Stimulated activated CD4-positive, alpha-beta T cell treated with anti-CD3 and anti-CD28 coated beads, Interleukin-2, amount 100 ng/mL, for 4 hours (primary cell): ENCODE measurements at regions not wholly inside any gene's neighbourhood (a gene's known extent, or its start where the extent isn't known, plus 50 kb on each side); places are given as distances from the start of the nearest gene placed in this dataset.

Source experiments
- DNase-seq: peaks from one replicate; pipeline ENCODE4 v3.0.0-alpha.2; 2020; ENCODE audit warnings: low read depth

DNA sequence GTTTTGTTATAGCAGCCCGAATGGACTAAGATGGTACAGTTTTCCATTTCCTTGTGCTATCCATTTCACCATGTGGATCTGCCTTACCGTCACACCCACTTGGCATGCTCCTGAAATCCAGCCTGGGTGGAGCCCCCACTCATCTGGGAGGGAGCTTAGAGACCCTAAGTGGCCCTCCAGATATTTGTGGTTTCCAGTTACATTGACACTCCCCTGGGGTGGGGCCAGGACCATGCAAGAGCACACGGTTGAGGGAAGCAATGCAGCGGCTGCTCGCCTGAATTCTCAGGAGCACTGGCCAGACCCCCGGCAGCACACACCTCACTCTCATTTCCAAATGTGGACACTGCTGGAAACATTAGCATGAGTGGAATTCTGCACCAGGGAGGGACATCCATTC, 231.1 kb downstream of the UTP18 start:
- DNase-seq: no peak

DNA sequence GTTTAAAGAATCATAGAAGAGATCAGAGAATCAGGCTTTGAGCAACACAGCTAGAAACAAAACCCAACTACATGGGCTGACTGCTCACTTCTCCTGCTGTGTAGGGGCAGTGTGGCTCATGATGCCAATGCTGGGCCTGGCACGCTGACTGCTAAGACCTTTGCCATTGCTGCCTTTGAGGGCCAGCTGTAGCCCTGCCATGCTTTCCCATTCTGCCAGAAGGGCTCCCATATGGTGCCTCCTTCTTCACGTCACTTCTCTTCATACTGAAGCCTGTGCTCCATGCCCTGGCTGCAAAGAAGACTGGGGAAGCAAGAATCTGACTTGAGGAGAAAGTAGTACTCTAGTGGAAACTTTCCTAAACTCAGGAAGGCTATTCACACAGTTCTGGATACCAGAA, 232.9 kb downstream of the UTP18 start:
- no peak for DNase-seq

- DNase-seq: no peak
Observed at GRCh38 chr17:51496378-51496777, 236.0 kb downstream of the UTP18 start.

DNA sequence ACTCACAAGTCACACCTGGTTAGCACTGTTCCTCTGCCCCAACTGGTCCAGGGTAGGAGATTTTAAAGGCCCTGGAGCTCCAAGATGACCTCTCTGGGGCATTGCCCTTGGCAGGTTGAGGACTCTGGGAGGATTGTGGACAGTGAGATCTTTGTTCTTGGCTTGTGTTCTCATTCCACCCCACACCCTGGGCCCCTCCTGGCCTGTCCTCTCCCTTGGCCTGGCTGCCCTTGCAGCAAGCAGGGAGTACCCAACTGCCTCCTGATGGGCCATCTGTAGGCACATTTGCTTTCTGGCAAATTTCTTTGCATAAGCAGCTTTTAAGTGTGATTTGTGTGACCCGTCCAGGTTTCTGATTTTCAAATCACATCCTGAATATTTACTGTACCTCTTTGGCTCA, 239.6 kb downstream of the UTP18 start:
- DNase-seq: no peak

- DNase-seq: no peak
Observed at GRCh38 chr17:51500454-51500853, 240.1 kb downstream of the UTP18 start.

DNA sequence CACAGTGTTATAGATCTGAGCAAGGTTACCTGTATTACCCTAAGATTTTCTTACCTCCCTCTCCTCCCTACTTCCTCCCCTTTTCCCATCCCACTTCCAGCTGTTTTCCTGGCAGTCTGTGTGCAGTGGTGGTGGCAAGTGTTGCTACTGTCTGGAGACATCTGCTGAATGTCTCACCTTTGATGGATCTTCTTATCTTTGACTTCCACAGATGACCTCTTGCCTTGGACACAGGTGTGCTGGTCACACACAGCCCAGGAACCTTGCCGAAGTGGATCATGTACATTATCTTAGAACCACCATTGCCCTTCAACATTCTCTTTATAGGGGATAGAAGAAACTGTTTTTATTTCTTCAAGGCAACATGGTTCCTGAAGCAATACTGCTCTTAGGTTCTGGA, 245.1 kb downstream of the UTP18 start:
- DNase-seq: no peak

DNA sequence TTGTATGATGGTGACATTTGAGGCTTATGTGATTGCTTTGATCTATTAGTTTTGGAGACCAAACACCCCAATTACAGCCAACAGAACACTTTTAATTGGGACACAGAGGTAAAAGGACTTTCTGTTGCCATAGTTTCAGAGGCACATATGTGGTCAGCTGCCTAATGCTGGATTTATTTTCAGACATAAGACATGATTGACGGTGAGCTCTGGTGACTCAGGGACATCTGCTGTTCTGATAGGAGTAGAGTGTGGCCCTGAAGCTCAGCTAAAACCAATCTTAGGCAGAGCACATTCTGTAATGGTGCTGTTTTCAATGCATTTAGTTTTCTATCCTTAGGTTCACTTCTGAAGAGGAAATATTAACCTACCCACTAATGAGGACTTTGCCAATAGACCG, 247.1 kb downstream of the UTP18 start:
- no peak for DNase-seq

DNA sequence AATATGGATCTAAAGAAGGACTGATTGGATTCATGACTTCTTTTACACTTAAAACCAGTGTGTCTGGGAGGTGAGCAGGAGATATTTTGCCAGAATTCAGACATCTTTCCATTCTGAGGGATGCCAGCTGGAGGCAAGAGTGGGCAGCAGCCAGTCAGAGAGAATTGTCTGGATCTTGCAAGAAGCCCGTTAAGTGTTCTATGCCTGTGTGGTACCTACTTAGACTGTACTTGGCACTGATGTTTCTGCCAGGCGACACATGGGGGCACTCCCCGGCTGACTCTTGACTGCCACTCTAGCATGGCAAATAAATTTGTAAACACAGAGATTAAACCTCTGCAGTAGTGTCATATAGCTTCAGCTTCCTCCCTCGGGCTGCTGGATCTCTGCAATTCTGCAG, 247.7 kb downstream of the UTP18 start:
- no peak for DNase-seq

DNA sequence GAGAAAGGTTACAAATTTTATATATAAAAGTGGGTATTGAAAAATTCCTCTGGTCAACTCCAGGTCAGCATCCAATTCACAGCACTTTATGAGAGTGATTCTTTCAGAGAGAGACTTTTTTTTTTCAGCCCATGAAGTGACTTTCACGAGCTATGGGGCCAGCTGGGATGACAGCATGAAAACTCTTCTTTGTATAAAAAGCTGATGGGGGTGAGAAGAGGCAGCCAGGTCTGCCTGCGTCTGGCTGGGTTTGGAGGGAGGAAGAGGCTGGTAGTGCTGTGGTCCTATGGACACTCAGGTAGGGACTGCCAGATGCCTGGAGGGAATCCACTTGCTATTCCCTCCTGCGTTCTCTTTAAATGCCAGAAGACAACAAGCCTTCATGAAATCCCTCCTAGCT, 250.6 kb downstream of the UTP18 start:
- DNase-seq: no peak

DNA sequence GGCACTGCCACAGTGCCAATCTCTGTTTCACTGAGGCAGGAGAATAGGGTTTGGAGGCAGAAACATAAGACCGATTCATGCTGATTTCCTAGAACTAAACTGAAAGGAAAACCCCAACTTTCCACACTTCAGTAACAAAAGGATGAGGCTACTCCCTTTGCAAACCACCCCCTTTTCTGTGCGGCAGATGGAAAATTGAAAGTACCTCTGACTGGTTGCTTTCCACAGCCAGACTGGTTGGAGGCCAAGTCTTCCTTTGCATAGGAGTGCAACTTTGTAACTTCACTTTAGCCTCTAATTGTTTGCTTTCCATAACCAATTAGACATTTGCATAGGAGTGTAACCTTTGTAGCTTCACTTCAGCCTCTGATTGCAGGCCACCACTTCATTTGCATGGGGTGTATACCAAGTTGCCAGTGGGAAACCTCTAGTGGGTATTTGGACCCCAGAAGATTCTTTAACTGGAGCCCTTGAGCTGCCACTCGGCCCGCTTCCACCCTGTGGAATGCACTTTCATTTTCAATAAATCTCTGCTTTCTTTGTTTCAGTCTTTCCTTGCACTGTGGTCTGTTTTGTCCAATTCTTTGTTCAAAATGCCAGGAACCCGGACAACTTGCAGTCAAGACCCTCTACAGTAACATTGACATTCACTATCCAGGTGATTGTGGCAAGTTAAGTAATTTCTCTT, 252.0 kb downstream of the UTP18 start:
- DNase-seq: no peak

DNA sequence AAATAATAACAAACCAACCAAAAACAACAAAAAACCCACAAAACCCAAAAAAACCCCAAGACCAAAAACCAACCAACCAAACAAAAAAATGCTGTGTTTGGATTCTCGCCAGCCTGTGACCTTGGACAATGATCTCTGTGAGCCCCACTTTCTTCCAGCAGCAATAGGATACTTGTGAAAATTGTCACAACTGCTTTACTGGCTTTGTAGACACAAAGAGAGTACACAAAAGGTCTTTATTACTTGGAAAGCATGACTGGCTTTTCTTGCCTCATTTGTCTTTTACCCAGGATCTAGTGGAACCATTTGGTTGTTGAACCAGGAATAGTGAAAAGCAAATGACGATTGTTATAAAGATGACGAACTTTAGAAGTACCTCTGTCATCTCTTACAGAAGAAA, 256.6 kb downstream of the UTP18 start:
- DNase-seq: no peak

- DNase-seq: no peak
Observed at GRCh38 chr17:51524524-51524923, 264.2 kb downstream of the UTP18 start.

DNA sequence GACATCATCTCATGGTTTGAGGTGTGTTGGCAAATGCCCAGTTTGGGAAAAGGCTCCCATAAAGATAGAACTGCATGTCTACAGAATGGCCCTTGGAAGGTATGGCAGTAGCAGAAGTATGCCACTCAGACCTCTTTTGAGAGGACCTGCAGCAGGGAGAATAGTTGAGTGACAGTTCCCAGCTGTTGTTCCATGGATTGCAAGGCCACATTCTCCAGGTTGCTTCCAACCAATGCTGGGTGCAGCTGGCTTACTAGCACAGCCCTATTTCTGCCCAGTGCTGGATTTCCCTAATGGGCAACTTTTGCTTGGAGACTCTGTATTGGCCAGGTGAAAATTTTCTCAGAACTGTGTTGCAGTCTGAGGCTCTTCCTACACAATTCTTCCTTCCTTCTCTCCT, 266.2 kb downstream of the UTP18 start:
- no peak for DNase-seq

GRCh38 chr17:51527225-51527982, 267.1 kb downstream of the UTP18 start:
- DNase-seq: no peak

- DNase-seq: no peak
Observed at GRCh38 chr17:51528111-51528510, 267.8 kb downstream of the UTP18 start.

- no peak for DNase-seq
Observed at GRCh38 chr17:51533219-51533618, 272.9 kb downstream of the UTP18 start.

DNA sequence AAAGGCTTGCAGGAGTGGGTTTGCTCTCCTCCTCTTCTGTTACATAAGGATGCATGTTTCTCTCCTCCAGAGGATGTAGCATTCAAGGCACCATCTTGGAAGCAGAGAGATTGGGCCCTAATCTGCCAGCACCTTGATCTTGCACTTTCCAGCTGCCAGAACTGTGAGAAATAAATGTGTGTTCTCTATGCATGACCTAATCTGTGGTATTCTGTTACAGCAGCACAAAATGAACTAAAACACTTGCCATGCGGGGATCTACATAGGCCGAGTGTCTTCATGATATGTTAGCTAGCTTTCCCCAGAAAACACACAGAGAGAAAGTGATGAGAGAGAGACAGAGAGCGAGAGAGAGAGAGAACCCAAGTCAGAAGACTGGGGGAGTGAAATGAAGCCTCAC, 273.5 kb downstream of the UTP18 start:
- DNase-seq: no peak

DNA sequence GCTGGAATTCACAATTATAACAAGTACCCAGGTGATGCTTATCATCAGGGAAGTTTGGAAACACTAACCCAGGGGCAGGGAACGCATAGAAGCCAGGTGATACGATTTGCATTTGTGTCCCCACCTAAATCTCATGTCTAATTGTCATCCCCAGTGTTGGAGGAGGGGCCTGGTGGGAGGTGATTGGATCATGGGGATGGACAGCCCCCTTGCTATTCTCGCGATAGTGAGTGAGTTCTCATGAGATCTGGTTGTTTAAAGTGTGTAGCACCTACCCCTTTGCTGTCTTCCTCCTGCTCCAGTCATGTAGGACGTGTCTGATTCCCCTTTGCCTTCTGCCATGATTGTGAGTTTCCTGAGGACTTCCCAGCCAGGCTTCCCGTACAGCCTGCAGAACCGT, 276.3 kb downstream of the UTP18 start:
- no peak for DNase-seq

DNA sequence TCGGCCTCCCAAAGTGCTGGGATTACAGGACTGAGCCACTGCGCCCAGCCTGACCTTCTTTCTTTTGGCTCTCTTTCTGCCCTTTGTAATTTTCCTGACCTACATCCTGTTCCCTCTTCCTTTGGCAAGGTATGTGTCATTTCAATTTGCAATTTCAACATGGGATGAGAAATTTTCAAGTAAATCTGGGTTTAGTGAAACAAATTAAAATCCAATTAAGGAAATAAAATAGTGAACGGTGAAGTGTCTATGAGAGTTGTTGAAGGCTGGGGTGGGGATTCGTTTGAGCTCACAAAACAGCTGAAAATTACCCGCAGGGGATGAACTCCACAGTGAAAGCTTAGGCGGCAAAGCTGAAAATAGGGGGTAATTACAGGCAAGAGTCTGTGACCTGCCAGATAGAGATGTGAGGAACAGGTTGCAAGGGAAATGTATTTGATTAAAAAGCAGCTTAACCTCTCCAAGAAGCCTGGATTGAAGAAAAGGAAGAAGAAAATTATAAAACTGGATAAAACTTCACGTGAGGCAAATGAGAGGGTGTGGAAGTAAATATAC, 277.7 kb downstream of the UTP18 start:
- DNase-seq: no peak

DNA sequence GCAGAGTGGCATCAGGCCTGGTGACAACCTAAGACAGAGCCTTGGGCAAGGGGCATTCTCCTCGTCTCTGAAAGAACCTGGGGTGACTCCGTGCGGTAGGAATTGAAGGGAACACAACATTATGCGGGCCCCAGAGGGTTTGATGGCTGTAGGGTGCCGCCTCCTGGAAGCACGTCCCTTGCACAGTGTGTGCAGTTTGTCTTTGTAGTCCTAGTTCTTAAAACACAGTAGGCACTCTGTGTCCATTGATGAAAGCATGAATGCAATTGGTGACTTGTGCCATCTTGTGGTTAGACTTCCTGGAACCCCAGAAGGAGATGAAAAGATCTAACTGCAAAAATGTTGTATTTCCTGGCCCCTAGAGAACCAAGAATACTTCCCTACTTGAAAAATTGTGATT, 279.8 kb downstream of the UTP18 start:
- no peak for DNase-seq

GRCh38 chr17:51541215-51541614, 280.9 kb downstream of the UTP18 start:
- no peak for DNase-seq

- DNase-seq: no peak
Observed at GRCh38 chr17:51546114-51546513, 285.8 kb downstream of the UTP18 start.

GRCh38 chr17:51548125-51548524, 287.8 kb downstream of the UTP18 start:
- DNase-seq: no peak

DNA sequence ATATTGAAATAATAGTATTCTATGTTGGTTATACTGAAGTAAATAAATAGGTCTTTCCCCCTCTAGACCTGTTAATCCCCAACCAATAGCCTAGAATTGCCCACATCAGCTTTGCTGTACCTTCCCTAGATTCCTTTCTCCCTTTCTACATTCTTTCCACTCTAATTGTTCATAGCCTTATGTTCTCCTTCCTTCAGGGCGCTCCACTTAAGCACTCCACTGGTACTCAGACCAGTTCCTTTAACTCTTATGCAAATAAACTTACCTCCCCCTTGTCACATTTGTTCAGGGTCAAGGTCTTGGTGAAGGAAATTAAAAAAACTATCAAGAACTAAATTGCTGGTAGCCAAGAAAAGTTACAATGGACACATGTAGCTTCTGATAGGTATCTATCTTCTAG, 294.8 kb downstream of the UTP18 start:
- DNase-seq: no peak
